ENCODE measurements at regions not wholly inside any gene's neighbourhood (a gene's known extent, or its start where the extent isn't known, plus 50 kb on each side); places are given as distances from the start of the nearest gene placed in this dataset.

DNA sequence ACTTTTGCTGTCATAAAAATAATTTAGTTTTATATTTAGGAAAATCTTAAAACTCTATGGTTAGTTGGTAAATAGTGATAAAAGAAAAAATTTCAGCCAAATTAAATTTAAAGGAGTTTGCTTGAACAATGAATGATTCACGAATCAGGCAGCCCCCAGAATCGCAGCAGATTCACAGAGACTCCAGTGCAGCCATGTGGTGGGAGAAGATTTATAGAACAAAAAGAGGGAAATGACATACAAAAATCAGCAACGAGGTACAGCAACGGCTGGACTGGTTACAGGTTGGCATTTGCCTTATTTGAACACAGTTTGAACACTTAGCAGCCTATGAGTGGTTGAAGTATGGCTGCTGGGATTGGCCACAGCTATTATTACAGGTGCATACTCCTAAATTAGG lies 96.4 kb upstream of the MYCBP2 start:
- DNase-seq (ENCODE audit: low read depth) = no peak
- no peak overlapping the region for H3K4me3 ChIP-seq (ENCODE audit: low read length)
- H3K27me3 ChIP-seq (replicated peaks; ENCODE audit: control insufficient read depth, insufficient read depth, low read length) = no peaks in the 10 kb centered on the region
- H3K36me3 ChIP-seq (ENCODE audit: control insufficient read depth, insufficient read depth, low read length, severe bottlenecking) = no peaks in the 10 kb centered on the region
- no peaks in the 10 kb centered on the region for H3K4me1 ChIP-seq (ENCODE audit: control insufficient read depth, insufficient read depth, low read length)
- no peaks in the 10 kb centered on the region for H3K9me3 ChIP-seq (ENCODE audit: control insufficient read depth, low read length)
- no peak overlapping the region for H3K9ac ChIP-seq (ENCODE audit: low read length)

DNA sequence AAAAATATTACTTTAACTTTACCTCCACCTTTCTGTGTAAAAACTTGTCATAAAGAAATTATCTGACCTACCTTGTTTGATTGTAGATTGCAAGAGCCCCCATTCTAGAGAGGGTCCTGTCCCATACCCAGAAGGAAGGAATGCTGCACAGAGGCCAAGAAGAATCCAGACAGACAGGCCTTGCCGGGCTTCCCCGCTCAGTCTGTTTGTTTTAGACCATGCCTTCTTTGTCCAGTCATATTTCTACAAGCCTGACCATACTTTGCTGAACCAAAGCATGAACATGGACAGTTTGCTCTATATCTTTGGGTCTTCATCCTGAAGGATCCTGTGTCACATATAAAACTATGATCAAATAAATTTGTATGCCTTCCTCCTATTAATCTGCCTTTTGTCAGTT lies 95.8 kb upstream of the MYCBP2 start:
- no peak overlapping the region for H3K9ac ChIP-seq (ENCODE audit: low read length)
- no peaks in the 10 kb centered on the region for H3K9me3 ChIP-seq (ENCODE audit: control insufficient read depth, low read length)
- no peak overlapping the region for H3K4me3 ChIP-seq (ENCODE audit: low read length)
- DNase-seq (ENCODE audit: low read depth) = no peak
- H3K27me3 ChIP-seq (replicated peaks; ENCODE audit: control insufficient read depth, insufficient read depth, low read length) = no peaks in the 10 kb centered on the region
- no peaks in the 10 kb centered on the region for H3K36me3 ChIP-seq (ENCODE audit: control insufficient read depth, insufficient read depth, low read length, severe bottlenecking)
- peaks cover under 1% of the 10 kb centered on the region for H3K4me1 ChIP-seq (ENCODE audit: control insufficient read depth, insufficient read depth, low read length)

DNA sequence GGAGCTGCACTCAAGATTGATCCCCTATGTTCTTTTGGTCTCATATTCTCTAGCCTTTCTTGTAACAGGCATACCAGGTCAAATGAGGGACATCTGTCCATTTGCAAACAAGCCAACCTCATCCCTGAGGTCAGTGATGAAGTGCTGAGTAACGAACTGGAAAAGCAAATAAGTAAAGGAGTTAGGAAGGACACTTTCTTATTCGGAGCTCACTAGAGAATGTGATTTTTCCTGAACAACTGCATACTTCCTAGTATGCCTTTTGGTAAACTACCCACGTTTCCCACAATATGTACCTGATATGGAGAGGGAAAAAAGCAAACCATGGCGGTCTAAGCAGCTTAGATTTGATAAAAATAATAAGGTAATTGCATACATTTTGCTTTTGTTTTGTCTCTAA lies 91.0 kb upstream of the MYCBP2 start:
- no peak for DNase-seq (ENCODE audit: low read depth)

DNA sequence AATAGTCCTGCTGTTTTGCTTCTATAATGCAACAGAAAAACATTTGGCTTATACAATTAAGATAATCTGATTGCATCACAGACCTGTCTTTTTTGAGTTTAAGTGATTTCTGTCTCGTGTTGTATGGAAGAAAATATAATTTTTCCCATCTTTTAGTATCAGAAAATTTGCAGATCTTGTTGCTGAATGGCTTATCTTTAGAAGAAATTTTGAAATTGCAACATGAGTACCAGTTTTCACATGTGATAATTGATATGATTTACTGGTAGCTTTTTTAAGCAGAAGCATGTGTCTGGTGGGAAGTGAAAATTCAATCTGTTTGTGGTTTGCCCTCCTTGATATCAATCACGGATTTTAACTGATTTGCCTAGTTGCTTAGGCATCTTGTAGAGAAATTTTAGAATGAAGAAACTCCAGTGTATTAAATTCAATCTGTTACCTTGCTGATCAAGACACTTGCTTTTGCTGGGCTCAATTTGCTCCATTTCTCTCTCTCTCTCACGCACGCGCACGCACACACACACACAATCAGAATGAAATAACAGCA lies 89.8 kb upstream of the MYCBP2 start:
- H3K4me3 ChIP-seq (ENCODE audit: low read length) = no peak overlapping the region
- DNase-seq (ENCODE audit: low read depth) = peak; percentile 7
- H3K27me3 ChIP-seq (replicated peaks; ENCODE audit: control insufficient read depth, insufficient read depth, low read length) = no peaks in the 10 kb centered on the region
- H3K4me1 ChIP-seq (ENCODE audit: control insufficient read depth, insufficient read depth, low read length) = peaks cover 26% of the 10 kb centered on the region
- H3K9me3 ChIP-seq (ENCODE audit: control insufficient read depth, low read length) = no peaks in the 10 kb centered on the region
- H3K9ac ChIP-seq (ENCODE audit: low read length) = no peak overlapping the region
- no peaks in the 10 kb centered on the region for H3K36me3 ChIP-seq (ENCODE audit: control insufficient read depth, insufficient read depth, low read length, severe bottlenecking)

More for the DNA sequence above, 91.0 kb upstream of the MYCBP2 start:
- Histone ChIP-seq H3K4me3 (ENCODE audit: low read length) (no peak overlapping the region), H3K9ac (ENCODE audit: low read length) (no peak overlapping the region), H3K4me1 (ENCODE audit: control insufficient read depth, insufficient read depth, low read length) (peaks cover 22% of the 10 kb centered on the region), H3K9me3 (ENCODE audit: control insufficient read depth, low read length) (no peaks in the 10 kb centered on the region), H3K27me3 (replicated peaks; ENCODE audit: control insufficient read depth, insufficient read depth, low read length) (no peaks in the 10 kb centered on the region), H3K36me3 (ENCODE audit: control insufficient read depth, insufficient read depth, low read length, severe bottlenecking) (no peaks in the 10 kb centered on the region)

DNA sequence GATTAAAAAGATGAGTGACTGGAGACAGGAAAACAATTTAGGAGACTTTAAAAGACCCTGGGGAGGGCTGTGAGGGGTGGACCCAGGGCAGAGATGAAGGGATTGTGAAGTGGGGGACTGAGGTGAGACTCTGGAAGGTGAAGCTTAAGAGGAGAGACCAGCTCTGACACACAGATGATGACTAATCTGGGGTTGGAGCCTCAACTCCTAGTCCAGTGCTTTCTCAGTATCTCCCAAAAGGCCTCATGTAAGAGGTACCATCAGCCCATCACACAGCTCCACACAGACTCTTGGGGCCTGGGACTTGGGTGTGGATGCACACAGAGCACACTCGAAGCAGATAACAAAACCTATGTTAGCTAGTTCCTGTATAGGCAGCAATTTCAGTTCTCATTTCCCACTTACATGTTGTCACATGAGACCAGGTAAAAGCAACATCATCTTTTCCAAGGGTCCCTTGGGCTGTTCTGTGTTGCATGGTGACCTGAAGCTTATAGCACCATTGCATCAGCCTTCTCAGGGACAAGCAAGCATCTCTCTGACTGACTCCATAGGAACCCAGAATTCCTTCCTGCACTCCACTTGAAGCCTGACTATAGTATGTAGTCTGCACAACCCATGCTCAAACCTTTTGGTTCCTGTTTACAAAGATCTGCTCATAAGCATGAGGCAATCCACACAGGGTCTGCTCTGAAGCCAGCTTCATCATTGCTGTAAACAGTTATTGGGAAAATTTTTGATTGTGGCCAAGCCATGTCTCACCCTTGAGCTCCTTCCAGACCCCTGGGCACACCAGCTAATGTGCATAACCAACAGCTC lies 88.6 kb upstream of the MYCBP2 start:
- no peak overlapping the region for H3K9ac ChIP-seq (ENCODE audit: low read length)
- no peaks in the 10 kb centered on the region for H3K27me3 ChIP-seq (replicated peaks; ENCODE audit: control insufficient read depth, insufficient read depth, low read length)
- no peaks in the 10 kb centered on the region for H3K9me3 ChIP-seq (ENCODE audit: control insufficient read depth, low read length)
- H3K36me3 ChIP-seq (ENCODE audit: control insufficient read depth, insufficient read depth, low read length, severe bottlenecking) = no peaks in the 10 kb centered on the region
- peak; percentile 7 for DNase-seq (ENCODE audit: low read depth)
- H3K4me3 ChIP-seq (ENCODE audit: low read length) = no peak overlapping the region
- H3K4me1 ChIP-seq (ENCODE audit: control insufficient read depth, insufficient read depth, low read length) = peaks cover 26% of the 10 kb centered on the region

DNA sequence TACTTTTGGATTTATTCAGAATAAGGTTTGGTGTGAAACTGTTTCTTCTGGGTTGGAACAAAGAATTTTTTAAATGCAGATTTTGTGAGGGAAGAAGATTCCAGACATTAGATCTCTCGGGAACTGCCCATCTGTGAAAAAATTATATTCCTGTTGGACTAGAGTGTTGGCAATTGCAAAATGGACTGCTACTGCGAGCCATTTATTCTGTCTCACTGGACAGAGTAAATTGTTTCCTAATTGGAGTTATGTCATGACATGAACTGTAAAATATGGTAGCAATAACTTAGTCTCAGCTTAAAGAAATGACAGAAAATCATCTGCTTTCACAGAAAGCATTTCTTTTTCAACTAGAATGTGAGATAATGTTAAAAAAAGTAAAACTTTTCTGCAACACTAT lies 86.0 kb upstream of the MYCBP2 start:
- Histone ChIP-seq H3K9ac (ENCODE audit: low read length) (no peak overlapping the region), H3K4me3 (ENCODE audit: low read length) (no peak overlapping the region), H3K27me3 (replicated peaks; ENCODE audit: control insufficient read depth, insufficient read depth, low read length) (no peaks in the 10 kb centered on the region), H3K9me3 (ENCODE audit: control insufficient read depth, low read length) (no peaks in the 10 kb centered on the region), H3K36me3 (ENCODE audit: control insufficient read depth, insufficient read depth, low read length, severe bottlenecking) (no peaks in the 10 kb centered on the region), H3K4me1 (ENCODE audit: control insufficient read depth, insufficient read depth, low read length) (peaks cover 26% of the 10 kb centered on the region)
- DNase-seq (ENCODE audit: low read depth) = no peak

DNA sequence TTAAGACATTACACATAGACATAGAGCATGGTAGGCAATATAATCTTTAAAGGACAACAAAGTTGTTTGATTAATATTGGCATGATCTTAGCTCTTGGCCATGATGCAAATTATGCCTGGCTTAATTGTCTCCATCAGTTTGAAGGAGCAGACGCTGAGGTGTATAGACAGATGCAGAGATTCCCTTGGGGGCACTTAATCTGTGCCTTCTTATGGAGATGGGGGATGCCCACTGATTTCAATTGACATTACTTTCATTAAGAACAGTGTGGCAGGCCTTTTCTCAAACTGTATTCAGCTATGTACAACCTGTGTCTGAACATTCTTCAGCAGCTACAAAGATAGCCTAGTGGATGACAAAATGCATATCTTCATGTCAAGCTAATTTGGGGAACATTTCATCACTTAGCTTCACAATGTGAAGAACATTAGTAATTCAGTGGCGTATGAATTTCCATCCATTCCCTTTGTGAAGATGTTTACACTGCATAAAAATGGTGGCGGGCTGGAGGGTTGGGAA lies 85.3 kb upstream of the MYCBP2 start:
- Histone ChIP-seq H3K4me3 (ENCODE audit: low read length) (no peak overlapping the region), H3K36me3 (ENCODE audit: control insufficient read depth, insufficient read depth, low read length, severe bottlenecking) (no peaks in the 10 kb centered on the region), H3K4me1 (ENCODE audit: control insufficient read depth, insufficient read depth, low read length) (peaks cover 24% of the 10 kb centered on the region), H3K9ac (ENCODE audit: low read length) (no peak overlapping the region), H3K9me3 (ENCODE audit: control insufficient read depth, low read length) (no peaks in the 10 kb centered on the region), H3K27me3 (replicated peaks; ENCODE audit: control insufficient read depth, insufficient read depth, low read length) (no peaks in the 10 kb centered on the region)
- no peak for DNase-seq (ENCODE audit: low read depth)

DNA sequence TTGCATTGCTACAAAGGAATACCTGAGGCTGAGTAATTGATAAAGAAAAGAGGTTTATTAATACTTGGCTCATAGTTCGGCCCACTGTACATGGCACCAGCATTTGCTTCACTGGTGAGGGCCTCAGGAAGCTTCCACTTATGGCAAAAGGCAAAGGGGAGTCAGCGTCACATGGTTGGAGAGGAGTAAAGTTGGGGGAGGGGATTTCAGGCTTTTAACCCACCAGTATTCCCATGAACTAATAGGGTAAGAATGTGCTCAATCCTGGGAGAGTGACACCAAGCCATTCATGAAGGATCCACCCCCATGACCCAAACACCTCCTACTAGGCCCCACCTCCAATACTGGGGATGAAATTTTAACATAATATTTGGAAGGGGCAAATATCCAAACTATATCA lies 82.5 kb upstream of the MYCBP2 start:
- H3K27me3 ChIP-seq (replicated peaks; ENCODE audit: control insufficient read depth, insufficient read depth, low read length) = no peaks in the 10 kb centered on the region
- peaks cover 5% of the 10 kb centered on the region for H3K4me1 ChIP-seq (ENCODE audit: control insufficient read depth, insufficient read depth, low read length)
- DNase-seq (ENCODE audit: low read depth) = no peak
- no peak overlapping the region for H3K4me3 ChIP-seq (ENCODE audit: low read length)
- H3K36me3 ChIP-seq (ENCODE audit: control insufficient read depth, insufficient read depth, low read length, severe bottlenecking) = no peaks in the 10 kb centered on the region
- H3K9ac ChIP-seq (ENCODE audit: low read length) = no peak overlapping the region
- no peaks in the 10 kb centered on the region for H3K9me3 ChIP-seq (ENCODE audit: control insufficient read depth, low read length)

DNA sequence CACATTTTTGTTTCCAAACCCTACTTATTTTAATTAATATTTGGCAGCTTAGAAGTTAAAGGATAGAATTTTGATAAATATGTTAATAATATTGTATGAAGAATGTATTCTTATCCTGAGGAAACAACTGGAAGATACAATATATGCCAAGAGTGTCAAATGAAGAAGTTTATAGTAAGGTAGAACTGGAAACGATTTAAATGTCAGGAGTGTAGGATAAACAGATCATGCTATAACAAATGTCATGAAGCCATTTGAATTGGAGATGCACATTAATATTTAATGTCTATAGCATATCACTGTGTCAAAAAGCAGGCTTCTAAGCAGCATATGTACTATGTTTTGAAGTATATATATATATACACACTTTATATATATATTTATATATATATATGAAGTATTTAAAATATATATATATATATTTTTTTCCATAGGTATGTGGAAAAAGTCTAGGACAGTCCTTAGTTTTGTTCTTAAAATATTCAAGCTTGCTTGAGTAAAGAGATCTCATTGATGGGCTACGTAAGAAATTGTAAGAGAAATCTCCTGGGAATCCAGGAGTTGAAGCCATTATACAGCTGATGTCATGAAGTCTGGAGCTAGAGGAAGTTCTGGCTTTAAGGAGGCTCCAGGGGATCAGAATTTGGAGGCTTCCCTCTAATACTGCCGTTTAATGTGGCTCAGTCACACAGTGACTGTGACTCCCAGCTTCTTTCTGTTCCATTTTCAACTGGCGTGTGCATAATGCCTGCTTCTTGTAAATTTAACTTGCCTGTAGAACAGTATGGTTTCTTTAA lies 79.9 kb upstream of the MYCBP2 start:
- H3K9ac ChIP-seq (ENCODE audit: low read length) = no peak overlapping the region
- H3K4me3 ChIP-seq (ENCODE audit: low read length) = no peak overlapping the region
- no peaks in the 10 kb centered on the region for H3K27me3 ChIP-seq (replicated peaks; ENCODE audit: control insufficient read depth, insufficient read depth, low read length)
- DNase-seq (ENCODE audit: low read depth) = no peak
- no peaks in the 10 kb centered on the region for H3K36me3 ChIP-seq (ENCODE audit: control insufficient read depth, insufficient read depth, low read length, severe bottlenecking)
- H3K9me3 ChIP-seq (ENCODE audit: control insufficient read depth, low read length) = no peaks in the 10 kb centered on the region
- no peaks in the 10 kb centered on the region for H3K4me1 ChIP-seq (ENCODE audit: control insufficient read depth, insufficient read depth, low read length)

DNA sequence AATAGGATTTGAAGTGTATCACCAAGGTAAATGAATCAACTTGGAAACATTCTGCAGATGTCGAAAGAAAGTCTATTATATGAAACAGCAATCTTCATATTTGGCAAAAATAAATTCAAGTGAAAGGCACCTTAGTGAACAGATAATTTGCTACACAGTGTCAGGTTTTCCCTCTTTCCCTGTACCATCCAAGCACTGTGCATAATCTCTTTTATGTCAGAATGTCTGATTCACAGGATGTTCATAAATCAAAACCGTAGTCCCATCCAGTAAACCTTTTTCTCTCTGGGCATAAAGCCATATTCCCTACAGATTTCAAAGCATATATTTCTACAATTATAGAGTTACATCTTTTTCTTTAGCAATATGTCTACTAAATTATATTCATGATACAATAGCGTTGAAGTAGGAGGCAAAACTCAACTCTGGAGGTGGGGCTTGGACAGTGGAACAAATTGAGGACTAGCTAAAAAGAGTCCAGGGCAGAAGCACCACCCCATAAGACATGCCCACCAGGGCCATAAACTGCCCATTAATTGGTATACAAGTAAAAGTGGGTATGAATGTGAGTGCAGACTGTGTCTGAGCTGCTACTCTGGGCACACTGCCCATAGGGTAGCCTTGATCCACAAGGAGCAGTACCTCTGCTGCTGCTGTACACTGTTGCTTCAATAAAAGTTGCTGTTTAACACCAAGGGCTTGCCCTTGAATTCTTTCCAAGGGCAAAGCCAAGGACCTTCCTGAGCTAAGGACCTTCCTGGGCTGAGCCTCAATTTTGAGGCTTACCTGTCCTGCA lies 72.1 kb upstream of the MYCBP2 start:
- no peaks in the 10 kb centered on the region for H3K27me3 ChIP-seq (replicated peaks; ENCODE audit: control insufficient read depth, insufficient read depth, low read length)
- H3K36me3 ChIP-seq (ENCODE audit: control insufficient read depth, insufficient read depth, low read length, severe bottlenecking) = no peaks in the 10 kb centered on the region
- H3K4me3 ChIP-seq (ENCODE audit: low read length) = no peak overlapping the region
- peaks cover 3% of the 10 kb centered on the region for H3K9me3 ChIP-seq (ENCODE audit: control insufficient read depth, low read length)
- no peak for DNase-seq (ENCODE audit: low read depth)
- peaks cover 20% of the 10 kb centered on the region for H3K4me1 ChIP-seq (ENCODE audit: control insufficient read depth, insufficient read depth, low read length)
- H3K9ac ChIP-seq (ENCODE audit: low read length) = no peak overlapping the region

DNA sequence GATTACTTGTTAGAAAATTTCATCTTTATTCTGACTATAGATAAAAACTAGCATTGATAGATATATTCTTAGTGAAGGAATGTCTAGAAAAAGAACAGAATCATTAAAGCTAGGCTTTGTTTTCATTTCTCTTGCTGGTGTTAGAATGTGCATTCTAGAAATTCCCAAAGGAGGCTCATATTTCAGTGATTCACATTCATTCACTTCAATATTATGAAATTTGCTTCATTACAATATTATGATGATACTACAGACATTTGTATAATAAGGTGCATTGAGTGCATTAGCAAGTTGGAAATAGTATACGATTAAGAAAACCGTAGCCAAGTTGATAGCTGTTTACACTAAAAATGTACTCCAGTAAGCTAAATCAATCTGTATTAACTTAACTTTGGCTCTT lies 70.7 kb upstream of the MYCBP2 start:
- Histone ChIP-seq H3K27me3 (replicated peaks; ENCODE audit: control insufficient read depth, insufficient read depth, low read length) (no peaks in the 10 kb centered on the region), H3K9ac (ENCODE audit: low read length) (no peak overlapping the region), H3K9me3 (ENCODE audit: control insufficient read depth, low read length) (peaks cover 3% of the 10 kb centered on the region), H3K4me1 (ENCODE audit: control insufficient read depth, insufficient read depth, low read length) (peaks cover 20% of the 10 kb centered on the region), H3K36me3 (ENCODE audit: control insufficient read depth, insufficient read depth, low read length, severe bottlenecking) (no peaks in the 10 kb centered on the region), H3K4me3 (ENCODE audit: low read length) (no peak overlapping the region)
- DNase-seq (ENCODE audit: low read depth) = peak; percentile 44
